Activated T-cell treated with anti-CD3 and anti-CD28 coated beads, Interleukin-2, amount 50 U/mL, for 24 hours (primary cell): ENCODE measurements at regions not wholly inside any gene's neighbourhood (a gene's known extent, or its start where the extent isn't known, plus 50 kb on each side); places are given as distances from the start of the nearest gene placed in this dataset.
"Not testable (repeated sequence)": the region's sequence is repeated elsewhere in the genome, so short reads cannot be mapped to it uniquely, and the experiment has no call there.

ENCODE experiments used
- DNase-seq: peaks from one replicate; pipeline ENCODE4 v3.0.0-alpha.2; 2020
- H3K27ac Mint-ChIP-seq: 2 replicates; pipeline ENCODE4 v1.8.0; 2020; ENCODE audit warnings: mild to moderate bottlenecking, mixed read lengths
- H3K27me3 Mint-ChIP-seq: 2 replicates; pipeline ENCODE4 v1.8.0; 2020; ENCODE audit warnings: mixed read lengths
- H3K36me3 Mint-ChIP-seq: 2 replicates; pipeline ENCODE4 v1.8.0; 2020; ENCODE audit warnings: low read depth, mixed read lengths
- H3K4me1 Mint-ChIP-seq: 2 replicates; pipeline ENCODE4 v1.8.0; 2020; ENCODE audit warnings: low read depth, mixed read lengths
- H3K4me3 Mint-ChIP-seq: 2 replicates; pipeline ENCODE4 v1.8.0; 2020; ENCODE audit warnings: mild to moderate bottlenecking, moderate library complexity, mixed read lengths
- H3K9me3 Mint-ChIP-seq: 2 replicates; pipeline ENCODE4 v1.8.0; 2020; ENCODE audit warnings: mixed read lengths

GRCh38 chr2:121151311-121152109 is 133.5 kb downstream of the TFCP2L1 start:
- Mint-ChIP-seq H3K27me3 (no peaks in the 10 kb centered on the region), H3K36me3 (no peaks in the 10 kb centered on the region), H3K27ac (no peak overlapping the region), H3K4me3 (no peak overlapping the region), H3K9me3 (no peaks in the 10 kb centered on the region), H3K4me1 (no peaks in the 10 kb centered on the region)
- DNase-seq = no peak

GRCh38 chr2:121152861-121153260 is 132.1 kb downstream of the TFCP2L1 start:
- no peak for DNase-seq
- H3K4me1 Mint-ChIP-seq = no peaks in the 10 kb centered on the region

GRCh38 chr2:121153516-121153915 is 131.5 kb downstream of the TFCP2L1 start:
- DNase-seq = no peak
- Mint-ChIP-seq H3K36me3 (no peaks in the 10 kb centered on the region), H3K27me3 (no peaks in the 10 kb centered on the region), H3K9me3 (peaks cover 6% of the 10 kb centered on the region), H3K4me3 (no peak overlapping the region), H3K27ac (no peak overlapping the region), H3K4me1 (no peaks in the 10 kb centered on the region)

More at GRCh38 chr2:121152861-121153260, 132.1 kb downstream of the TFCP2L1 start:
- Mint-ChIP-seq H3K27me3 (no peaks in the 10 kb centered on the region), H3K4me3 (no peak overlapping the region), H3K27ac (no peak overlapping the region), H3K9me3 (peaks cover 2% of the 10 kb centered on the region), H3K36me3 (no peaks in the 10 kb centered on the region)

- Mint-ChIP-seq H3K36me3 (no peaks in the 10 kb centered on the region), H3K4me1 (no peaks in the 10 kb centered on the region), H3K27ac (no peak overlapping the region), H3K27me3 (no peaks in the 10 kb centered on the region), H3K4me3 (no peak overlapping the region), H3K9me3 (peaks cover 10% of the 10 kb centered on the region)
- DNase-seq = no peak
Measured at GRCh38 chr2:121155502-121156056, 129.4 kb downstream of the TFCP2L1 start.

GRCh38 chr2:121157481-121157880 is 127.5 kb downstream of the TFCP2L1 start:
- H3K36me3 Mint-ChIP-seq, DNase-seq, H3K4me1 Mint-ChIP-seq, H3K4me3 Mint-ChIP-seq, H3K27me3 Mint-ChIP-seq, H3K27ac Mint-ChIP-seq: not testable (repeated sequence)
- H3K9me3 Mint-ChIP-seq = peaks cover 10% of the 10 kb centered on the region

- Mint-ChIP-seq H3K4me3 (no peak overlapping the region), H3K27ac (no peak overlapping the region), H3K4me1 (no peaks in the 10 kb centered on the region), H3K27me3 (no peaks in the 10 kb centered on the region), H3K36me3 (no peaks in the 10 kb centered on the region), H3K9me3 (peaks cover 18% of the 10 kb centered on the region)
- no peak for DNase-seq
Measured at GRCh38 chr2:121159291-121160071, 125.5 kb downstream of the TFCP2L1 start.

- DNase-seq = no peak
- no peaks in the 10 kb centered on the region for H3K27me3 Mint-ChIP-seq
- no peak overlapping the region for H3K4me3 Mint-ChIP-seq
- H3K36me3 Mint-ChIP-seq = no peaks in the 10 kb centered on the region
- H3K4me1 Mint-ChIP-seq = no peaks in the 10 kb centered on the region
- no peak overlapping the region for H3K27ac Mint-ChIP-seq
- H3K9me3 Mint-ChIP-seq = peaks cover 20% of the 10 kb centered on the region
Measured at GRCh38 chr2:121160366-121160765, 124.6 kb downstream of the TFCP2L1 start.

GRCh38 chr2:121161272-121161671 is 123.7 kb downstream of the TFCP2L1 start:
- H3K27me3 Mint-ChIP-seq = no peaks in the 10 kb centered on the region
- no peaks in the 10 kb centered on the region for H3K4me1 Mint-ChIP-seq
- H3K4me3 Mint-ChIP-seq = no peak overlapping the region
- no peak overlapping the region for H3K27ac Mint-ChIP-seq
- H3K36me3 Mint-ChIP-seq = no peaks in the 10 kb centered on the region
- DNase-seq = no peak
- H3K9me3 Mint-ChIP-seq = peaks cover 21% of the 10 kb centered on the region

GRCh38 chr2:121162893-121163292 is 122.1 kb downstream of the TFCP2L1 start:
- Mint-ChIP-seq H3K4me3 (no peak overlapping the region), H3K36me3 (no peaks in the 10 kb centered on the region), H3K27ac (no peak overlapping the region), H3K27me3 (no peaks in the 10 kb centered on the region), H3K9me3 (peaks cover 19% of the 10 kb centered on the region), H3K4me1 (no peaks in the 10 kb centered on the region)
- no peak for DNase-seq

GRCh38 chr2:121164042-121164441 is 121.0 kb downstream of the TFCP2L1 start:
- Mint-ChIP-seq H3K27ac (no peak overlapping the region), H3K36me3 (no peaks in the 10 kb centered on the region), H3K9me3 (peaks cover 10% of the 10 kb centered on the region), H3K4me1 (no peaks in the 10 kb centered on the region), H3K27me3 (no peaks in the 10 kb centered on the region), H3K4me3 (no peak overlapping the region)
- no peak for DNase-seq

GRCh38 chr2:121165038-121165542 is 119.9 kb downstream of the TFCP2L1 start:
- no peak overlapping the region for H3K27ac Mint-ChIP-seq
- H3K36me3 Mint-ChIP-seq = no peaks in the 10 kb centered on the region
- no peaks in the 10 kb centered on the region for H3K27me3 Mint-ChIP-seq
- H3K9me3 Mint-ChIP-seq = peaks cover 10% of the 10 kb centered on the region
- no peak overlapping the region for H3K4me3 Mint-ChIP-seq
- DNase-seq = no peak
- no peaks in the 10 kb centered on the region for H3K4me1 Mint-ChIP-seq
